ENCODE measurements at regions not wholly inside any gene's neighbourhood (a gene's known extent, or its start where the extent isn't known, plus 50 kb on each side); places are given as distances from the start of the nearest gene placed in this dataset.

DNA sequence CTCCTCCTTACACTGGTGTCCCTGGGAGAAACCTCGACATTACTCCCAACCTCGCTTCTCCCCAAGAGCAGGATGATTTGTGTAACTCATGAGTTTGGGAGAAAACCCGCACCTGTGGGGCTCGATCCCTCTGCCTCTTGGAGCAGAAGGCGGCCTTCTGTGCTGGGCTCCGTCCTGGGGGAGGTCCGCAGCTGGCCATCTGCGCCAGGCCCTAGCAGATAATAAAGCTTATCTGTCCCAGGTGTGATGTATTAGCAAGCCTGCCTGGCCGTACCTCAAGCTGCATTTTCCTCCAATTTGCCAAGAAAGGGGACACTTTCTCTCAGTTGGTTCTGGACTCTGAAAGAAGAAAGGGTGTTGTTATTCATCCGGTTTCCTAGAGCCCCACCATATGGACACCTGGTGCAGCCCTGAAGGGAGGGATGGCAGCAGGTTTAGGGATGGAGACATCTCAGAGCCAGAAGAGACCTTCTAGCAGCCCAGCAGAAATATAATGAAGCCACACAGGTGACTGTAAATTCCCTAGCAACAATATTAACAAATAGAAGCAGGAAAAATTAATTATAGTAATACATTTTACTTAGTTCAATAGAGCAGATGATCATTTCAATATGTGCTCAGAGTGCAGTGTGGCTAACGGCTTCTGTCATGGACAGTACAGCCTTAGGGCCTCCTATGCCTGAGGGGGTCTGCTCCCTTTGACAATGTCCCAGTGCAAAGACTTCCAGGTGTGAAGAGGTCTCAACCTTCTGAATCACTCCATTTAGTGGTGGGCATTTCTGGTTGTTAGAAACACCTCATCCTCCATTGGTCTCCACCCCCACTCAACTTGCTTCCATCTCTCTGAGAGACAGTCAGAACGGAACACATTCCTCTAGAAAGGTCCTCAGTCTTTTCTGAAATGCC lies 94.8 kb downstream of the CPN2 start:
- Histone ChIP-seq H3K27me3 (no peaks in the 10 kb centered on the region), H3K9me3 (peaks cover 0 to 7% (median 3%) of the 10 kb centered on the region in 4 donors), H3K36me3 (no peaks in the 10 kb centered on the region), H3K4me3 (no peak overlapping the region), H3K27ac (peak overlapping the region in 4 of 5 donors; percentile 18 to 64 (median 36)), H3K4me1 (peaks cover 0 to 15% (median 8%) of the 10 kb centered on the region in 4 donors)
- intact Hi-C loops (cut with DNase I; ENCODE audit: low total_unique reads), result no loop called here
- WGBS, 5 donors, result 70 to 83% (median 78%) methylated on average over 12 of the region's 12 CpGs
- peak in 1 of 2 donors; percentile 20 for DNase-seq
- TF ChIP-seq, protein P1, sequence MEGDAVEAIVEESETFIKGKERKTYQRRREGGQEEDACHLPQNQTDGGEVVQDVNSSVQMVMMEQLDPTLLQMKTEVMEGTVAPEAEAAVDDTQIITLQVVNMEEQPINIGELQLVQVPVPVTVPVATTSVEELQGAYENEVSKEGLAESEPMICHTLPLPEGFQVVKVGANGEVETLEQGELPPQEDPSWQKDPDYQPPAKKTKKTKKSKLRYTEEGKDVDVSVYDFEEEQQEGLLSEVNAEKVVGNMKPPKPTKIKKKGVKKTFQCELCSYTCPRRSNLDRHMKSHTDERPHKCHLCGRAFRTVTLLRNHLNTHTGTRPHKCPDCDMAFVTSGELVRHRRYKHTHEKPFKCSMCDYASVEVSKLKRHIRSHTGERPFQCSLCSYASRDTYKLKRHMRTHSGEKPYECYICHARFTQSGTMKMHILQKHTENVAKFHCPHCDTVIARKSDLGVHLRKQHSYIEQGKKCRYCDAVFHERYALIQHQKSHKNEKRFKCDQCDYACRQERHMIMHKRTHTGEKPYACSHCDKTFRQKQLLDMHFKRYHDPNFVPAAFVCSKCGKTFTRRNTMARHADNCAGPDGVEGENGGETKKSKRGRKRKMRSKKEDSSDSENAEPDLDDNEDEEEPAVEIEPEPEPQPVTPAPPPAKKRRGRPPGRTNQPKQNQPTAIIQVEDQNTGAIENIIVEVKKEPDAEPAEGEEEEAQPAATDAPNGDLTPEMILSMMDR (IDR thresholded peaks at IDR 0.05), result no peak
- no peak for TF ChIP-seq POLR2A (IDR thresholded peaks at IDR 0.05)
- TF ChIP-seq POLR2AphosphoS5 (IDR thresholded peaks at IDR 0.05), result no peak
- TF ChIP-seq EP300 (IDR thresholded peaks at IDR 0.05), result no peak

DNA sequence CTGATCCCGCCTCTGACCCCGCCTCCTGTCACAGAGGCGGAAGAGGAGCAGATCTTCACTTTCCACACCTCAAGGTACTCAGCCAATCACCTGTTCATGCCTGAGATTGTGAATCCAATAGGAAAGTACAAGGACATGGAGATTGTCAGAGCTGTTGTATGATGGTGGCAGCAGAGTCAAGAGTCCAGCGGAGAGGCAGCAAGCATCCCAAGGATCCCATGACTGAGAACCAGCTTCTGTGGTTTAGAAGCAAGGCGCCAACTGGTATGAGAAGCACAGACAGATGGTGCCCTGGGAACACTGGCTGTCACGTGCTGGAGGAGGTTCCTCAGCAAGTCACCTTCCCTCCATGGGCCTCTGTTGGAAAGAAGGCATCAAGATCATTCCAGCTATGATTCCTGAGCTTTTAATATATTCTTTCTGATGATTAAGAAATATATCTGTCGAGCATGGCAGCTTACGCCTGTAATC lies 93.9 kb downstream of the CPN2 start:
- Histone ChIP-seq H3K36me3 (no peaks in the 10 kb centered on the region), H3K4me1 (peaks cover 0 to 15% (median 8%) of the 10 kb centered on the region in 4 donors), H3K27me3 (no peaks in the 10 kb centered on the region), H3K4me3 (no peak overlapping the region), H3K9me3 (peaks cover 0 to 7% (median 3%) of the 10 kb centered on the region in 4 donors), H3K27ac (no peak overlapping the region)
- intact Hi-C loops (cut with DNase I; ENCODE audit: low total_unique reads), result no loop called here
- WGBS, 5 donors, result 93 to 96% (median 94%) methylated on average over 8 of the region's 8 CpGs
- peak in 1 of 2 donors; percentile 5 for DNase-seq
- TF ChIP-seq EP300 (IDR thresholded peaks at IDR 0.05) (no peak), POLR2A (IDR thresholded peaks at IDR 0.05) (no peak), POLR2AphosphoS5 (IDR thresholded peaks at IDR 0.05) (no peak)
- TF ChIP-seq, protein P1 (IDR thresholded peaks at IDR 0.05), result no peak

DNA sequence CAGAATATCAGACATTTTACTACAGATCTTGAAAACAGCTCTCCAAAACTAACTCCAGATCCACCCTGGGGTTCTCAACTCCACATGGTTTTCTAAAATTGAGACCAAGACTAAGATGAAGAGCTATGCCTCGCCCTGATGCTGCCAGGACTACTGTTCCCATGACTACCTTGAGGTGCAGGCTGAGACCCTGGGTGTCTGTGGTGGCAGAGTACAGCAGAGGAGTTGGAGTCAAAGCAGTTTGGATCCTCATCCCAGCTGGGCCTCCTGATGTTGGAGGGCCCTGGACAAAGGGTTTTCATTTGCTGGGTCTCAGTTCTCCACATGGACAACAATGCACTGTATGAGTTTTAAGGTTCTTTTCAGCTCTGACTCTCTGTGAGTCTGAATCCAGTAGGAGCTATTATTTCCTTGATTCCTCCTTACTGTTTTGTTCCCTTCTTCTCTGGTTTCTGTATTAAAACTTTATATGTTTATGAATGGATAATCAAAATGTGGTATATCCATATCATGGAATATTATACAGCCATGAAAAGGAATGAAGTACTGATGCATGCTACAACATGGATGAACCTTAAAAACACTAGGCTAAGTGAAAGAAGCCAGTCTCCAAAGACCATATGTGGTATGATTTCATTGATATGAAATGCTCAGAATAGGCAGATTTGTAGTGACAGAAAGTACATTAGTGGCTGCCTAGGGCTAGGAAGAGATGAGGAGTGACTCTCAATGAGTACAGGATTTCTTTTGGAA lies 93.0 kb downstream of the CPN2 start:
- WGBS, 5 donors, result 75 to 92% (median 87%) methylated on average over 1 of the region's 1 CpG

More for the DNA sequence above, 93.0 kb downstream of the CPN2 start:
- Histone ChIP-seq H3K36me3 (no peaks in the 10 kb centered on the region), H3K4me1 (peaks cover 0 to 15% (median 8%) of the 10 kb centered on the region in 4 donors), H3K4me3 (no peak overlapping the region), H3K27me3 (no peaks in the 10 kb centered on the region), H3K27ac (no peak overlapping the region), H3K9me3 (peaks cover 0 to 7% (median 3%) of the 10 kb centered on the region in 4 donors)
- DNase-seq, result peak in 1 of 2 donors; percentile 1
- intact Hi-C loops (cut with DNase I; ENCODE audit: low total_unique reads), result no loop called here
- no peak for TF ChIP-seq POLR2A (IDR thresholded peaks at IDR 0.05)
- no peak for TF ChIP-seq EP300 (IDR thresholded peaks at IDR 0.05)
- TF ChIP-seq, protein P1 (IDR thresholded peaks at IDR 0.05), result no peak
- TF ChIP-seq POLR2AphosphoS5 (IDR thresholded peaks at IDR 0.05), result no peak
